Activated CD8-positive, alpha-beta T cell treated with anti-CD3 and anti-CD28 coated beads for 36 hours (primary cell): ENCODE measurements at regions not wholly inside any gene's neighbourhood (a gene's known extent, or its start where the extent isn't known, plus 50 kb on each side); places are given as distances from the start of the nearest gene placed in this dataset.

Experiments
- ATAC-seq: fragments of 200-7000 bp; cut with Tn5 transposase; one replicate; pipeline ENCODE4 v1.10.0; 2021; ENCODE audit warnings: mild to moderate bottlenecking, moderate library complexity
- CTCF ChIA-PET: fragments of 350-600 bp; sonication (Branson Sonifier 250); formaldehyde crosslinking; loops from one replicate; lab custom pipeline; 2021; ENCODE audit warnings: antibody characterized with exemption; lab: Charles Lee
- POLR2A ChIA-PET: fragments of 350-600 bp; sonication (Branson Sonifier 250); formaldehyde crosslinking; loops from one replicate; lab custom pipeline; 2021; ENCODE audit warnings: antibody characterized with exemption; lab: Charles Lee
- DNase-seq: peaks from one replicate; pipeline ENCODE4 v3.0.0-alpha.2; 2020
- H3K27ac Mint-ChIP-seq: one replicate; pipeline ENCODE4 v1.8.0; 2021; ENCODE audit warnings: mild to moderate bottlenecking, mixed read lengths
- H3K27me3 Mint-ChIP-seq: one replicate; pipeline ENCODE4 v1.8.0; 2021; ENCODE audit warnings: mixed read lengths
- H3K36me3 Mint-ChIP-seq: one replicate; pipeline ENCODE4 v1.8.0; 2021; ENCODE audit warnings: low read depth, mixed read lengths
- H3K4me1 Mint-ChIP-seq: one replicate; pipeline ENCODE4 v1.8.0; 2021; ENCODE audit warnings: low read depth, mixed read lengths
- H3K4me3 Mint-ChIP-seq: one replicate; pipeline ENCODE4 v1.8.0; 2021; ENCODE audit warnings: mild to moderate bottlenecking, moderate library complexity, mixed read lengths
- H3K9me3 Mint-ChIP-seq: one replicate; pipeline ENCODE4 v1.8.0; 2021; ENCODE audit warnings: mixed read lengths
- intact Hi-C: fragments of 100-400 bp; cut with micrococcal nuclease; formaldehyde crosslinking; loops from one replicate; pipeline ENCODE4 v1.10.0; 2022
- TF ChIP-seq, protein P1 (sequence below): fragments of 200-600 bp; IDR thresholded peaks from one replicate; pipeline ENCODE4 v1.8.0; 2022; ENCODE audit warnings: antibody characterized with exemption, mild to moderate bottlenecking

GRCh38 chrX:14194711-14195110 is 165.0 kb upstream of the GEMIN8 start:
- POLR2A ChIA-PET: no interaction called here
- H3K27me3 Mint-ChIP-seq: no peaks in the 10 kb centered on the region

GRCh38 chrX:14193547-14193946 is 163.9 kb upstream of the GEMIN8 start:
- no peak overlapping the region for H3K27ac Mint-ChIP-seq
- DNase-seq (no peak), ATAC-seq (no peak)
- no peak overlapping the region for H3K4me3 Mint-ChIP-seq
- H3K27me3 Mint-ChIP-seq: no peaks in the 10 kb centered on the region
- POLR2A ChIA-PET: no interaction called here
- intact Hi-C loops: no loop called here
- TF ChIP-seq, protein P1, sequence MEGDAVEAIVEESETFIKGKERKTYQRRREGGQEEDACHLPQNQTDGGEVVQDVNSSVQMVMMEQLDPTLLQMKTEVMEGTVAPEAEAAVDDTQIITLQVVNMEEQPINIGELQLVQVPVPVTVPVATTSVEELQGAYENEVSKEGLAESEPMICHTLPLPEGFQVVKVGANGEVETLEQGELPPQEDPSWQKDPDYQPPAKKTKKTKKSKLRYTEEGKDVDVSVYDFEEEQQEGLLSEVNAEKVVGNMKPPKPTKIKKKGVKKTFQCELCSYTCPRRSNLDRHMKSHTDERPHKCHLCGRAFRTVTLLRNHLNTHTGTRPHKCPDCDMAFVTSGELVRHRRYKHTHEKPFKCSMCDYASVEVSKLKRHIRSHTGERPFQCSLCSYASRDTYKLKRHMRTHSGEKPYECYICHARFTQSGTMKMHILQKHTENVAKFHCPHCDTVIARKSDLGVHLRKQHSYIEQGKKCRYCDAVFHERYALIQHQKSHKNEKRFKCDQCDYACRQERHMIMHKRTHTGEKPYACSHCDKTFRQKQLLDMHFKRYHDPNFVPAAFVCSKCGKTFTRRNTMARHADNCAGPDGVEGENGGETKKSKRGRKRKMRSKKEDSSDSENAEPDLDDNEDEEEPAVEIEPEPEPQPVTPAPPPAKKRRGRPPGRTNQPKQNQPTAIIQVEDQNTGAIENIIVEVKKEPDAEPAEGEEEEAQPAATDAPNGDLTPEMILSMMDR: no peak
- H3K36me3 Mint-ChIP-seq: no peaks in the 10 kb centered on the region
- H3K4me1 Mint-ChIP-seq: no peaks in the 10 kb centered on the region
- no peaks in the 10 kb centered on the region for H3K9me3 Mint-ChIP-seq
- CTCF ChIA-PET: no interaction called here

More at GRCh38 chrX:14194711-14195110, 165.0 kb upstream of the GEMIN8 start:
- ATAC-seq (no peak), DNase-seq (no peak)
- CTCF ChIA-PET: no interaction called here
- Mint-ChIP-seq H3K4me3 (no peak overlapping the region), H3K27ac (no peak overlapping the region), H3K36me3 (no peaks in the 10 kb centered on the region), H3K4me1 (no peaks in the 10 kb centered on the region), H3K9me3 (no peaks in the 10 kb centered on the region)
- intact Hi-C loops: no loop called here
- TF ChIP-seq, protein P1: no peak

GRCh38 chrX:14173873-14174272 is 144.2 kb upstream of the GEMIN8 start:
- Mint-ChIP-seq H3K9me3 (no peaks in the 10 kb centered on the region), H3K27ac (no peak overlapping the region), H3K36me3 (no peaks in the 10 kb centered on the region), H3K4me1 (no peaks in the 10 kb centered on the region), H3K4me3 (no peak overlapping the region), H3K27me3 (no peaks in the 10 kb centered on the region)
- TF ChIP-seq, protein P1: no peak
- CTCF ChIA-PET: no interaction called here
- POLR2A ChIA-PET: no interaction called here
- no peak for DNase-seq
- intact Hi-C loops: no loop called here
- ATAC-seq: no peak

DNA sequence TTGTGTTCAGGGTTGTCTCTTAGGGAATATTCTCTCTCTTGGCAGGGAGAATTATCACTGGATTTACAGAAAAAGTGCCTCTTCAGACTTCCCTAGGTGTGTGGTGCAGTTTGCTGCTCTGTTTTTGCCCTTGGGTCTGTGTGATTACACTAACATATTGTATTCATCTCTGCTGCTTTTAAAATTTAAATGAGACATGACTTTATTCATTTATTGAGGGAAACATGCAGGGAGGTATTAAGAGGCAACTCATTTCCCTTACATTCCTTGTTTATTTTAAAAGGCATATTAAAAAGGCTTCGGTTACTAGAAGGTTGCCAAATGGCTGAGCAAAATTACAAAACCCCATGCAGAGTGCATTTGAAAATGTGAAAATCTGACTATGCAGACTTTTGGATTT is 135.1 kb upstream of the GEMIN8 start:
- no peak for ATAC-seq
- no peaks in the 10 kb centered on the region for H3K4me1 Mint-ChIP-seq
- no peaks in the 10 kb centered on the region for H3K27me3 Mint-ChIP-seq
- no peaks in the 10 kb centered on the region for H3K36me3 Mint-ChIP-seq
- TF ChIP-seq, protein P1: no peak
- H3K4me3 Mint-ChIP-seq: no peak overlapping the region
- intact Hi-C loops: no loop called here
- ChIA-PET POLR2A (no interaction called here), CTCF (no interaction called here)
- H3K27ac Mint-ChIP-seq: no peak overlapping the region
- no peak for DNase-seq
- no peaks in the 10 kb centered on the region for H3K9me3 Mint-ChIP-seq

DNA sequence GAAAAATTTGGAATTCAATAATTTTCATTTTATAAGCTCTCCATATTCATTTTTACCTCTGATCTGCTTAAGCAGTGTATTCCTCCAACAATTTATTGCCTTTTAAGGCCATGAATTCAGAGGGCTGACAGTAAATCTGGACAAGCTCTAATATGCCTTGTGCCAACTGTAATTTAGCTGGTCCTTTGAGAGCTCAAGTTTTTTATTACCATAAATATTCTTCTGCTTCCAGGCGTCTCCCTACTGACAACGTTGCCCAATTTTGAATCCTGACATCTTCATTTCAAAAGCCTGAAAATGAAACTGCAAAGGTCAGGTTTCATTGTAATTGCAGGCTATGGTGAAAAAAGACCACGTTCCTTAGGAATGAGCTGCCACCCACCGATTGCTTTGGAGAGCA is 95.8 kb upstream of the GEMIN8 start:
- DNase-seq: no peak
- ChIA-PET POLR2A (no interaction called here), CTCF (no interaction called here)
- Mint-ChIP-seq H3K27me3 (peaks cover 2% of the 10 kb centered on the region), H3K9me3 (no peaks in the 10 kb centered on the region), H3K4me1 (no peaks in the 10 kb centered on the region), H3K4me3 (no peak overlapping the region), H3K27ac (no peak overlapping the region), H3K36me3 (no peaks in the 10 kb centered on the region)
- intact Hi-C loops: no loop called here
- TF ChIP-seq, protein P1: no peak
- no peak for ATAC-seq
